Upper lobe of left lung (tissue), 4 donors: ENCODE measurements at regions not wholly inside any gene's neighbourhood (a gene's known extent, or its start where the extent isn't known, plus 50 kb on each side); places are given as distances from the start of the nearest gene placed in this dataset.

ENCODE experiments used
- POLR2A ChIP-seq, 4 donors: fragments of 450-650 bp; IDR thresholded peaks; one replicate each; pipeline ENCODE4 v1.5.1; 2016 to 2017; ENCODE audit warnings: antibody characterized with exemption in 4 of 4, mild to moderate bottlenecking in 2 of 4
- TF ChIP-seq, protein P1 (sequence below), 6 experiments: fragments of 450-650 bp in 4 of 6; fragments of 200-600 bp in 2 of 6; sonication (generic) in 2 of 6; IDR thresholded peaks; one replicate each; pipeline ENCODE4 v1.5.1; 2016 to 2019; ENCODE audit warnings: antibody characterized with exemption in 6 of 6

- TF ChIP-seq, protein P1, sequence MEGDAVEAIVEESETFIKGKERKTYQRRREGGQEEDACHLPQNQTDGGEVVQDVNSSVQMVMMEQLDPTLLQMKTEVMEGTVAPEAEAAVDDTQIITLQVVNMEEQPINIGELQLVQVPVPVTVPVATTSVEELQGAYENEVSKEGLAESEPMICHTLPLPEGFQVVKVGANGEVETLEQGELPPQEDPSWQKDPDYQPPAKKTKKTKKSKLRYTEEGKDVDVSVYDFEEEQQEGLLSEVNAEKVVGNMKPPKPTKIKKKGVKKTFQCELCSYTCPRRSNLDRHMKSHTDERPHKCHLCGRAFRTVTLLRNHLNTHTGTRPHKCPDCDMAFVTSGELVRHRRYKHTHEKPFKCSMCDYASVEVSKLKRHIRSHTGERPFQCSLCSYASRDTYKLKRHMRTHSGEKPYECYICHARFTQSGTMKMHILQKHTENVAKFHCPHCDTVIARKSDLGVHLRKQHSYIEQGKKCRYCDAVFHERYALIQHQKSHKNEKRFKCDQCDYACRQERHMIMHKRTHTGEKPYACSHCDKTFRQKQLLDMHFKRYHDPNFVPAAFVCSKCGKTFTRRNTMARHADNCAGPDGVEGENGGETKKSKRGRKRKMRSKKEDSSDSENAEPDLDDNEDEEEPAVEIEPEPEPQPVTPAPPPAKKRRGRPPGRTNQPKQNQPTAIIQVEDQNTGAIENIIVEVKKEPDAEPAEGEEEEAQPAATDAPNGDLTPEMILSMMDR (IDR thresholded peaks at IDR 0.05), result no peak
- TF ChIP-seq POLR2A (IDR thresholded peaks at IDR 0.05), result no peak
These were observed 89.3 kb upstream of the LINGO1 start for GRCh38 chr15:77721963-77722362.
